OCI-M2 (cell line): ENCODE measurements at regions not wholly inside any gene's neighbourhood (a gene's known extent, or its start where the extent isn't known, plus 50 kb on each side); places are given as distances from the start of the nearest gene placed in this dataset.
"Not testable (repeated sequence)": the region's sequence is repeated elsewhere in the genome, so short reads cannot be mapped to it uniquely, and the experiment has no call there.

Source experiments
- DNase-seq: peaks from one replicate; lab custom pipeline; 2025; ENCODE audit not compliant: unreplicated experiment; lab: John Stamatoyannopoulos, UW

DNA sequence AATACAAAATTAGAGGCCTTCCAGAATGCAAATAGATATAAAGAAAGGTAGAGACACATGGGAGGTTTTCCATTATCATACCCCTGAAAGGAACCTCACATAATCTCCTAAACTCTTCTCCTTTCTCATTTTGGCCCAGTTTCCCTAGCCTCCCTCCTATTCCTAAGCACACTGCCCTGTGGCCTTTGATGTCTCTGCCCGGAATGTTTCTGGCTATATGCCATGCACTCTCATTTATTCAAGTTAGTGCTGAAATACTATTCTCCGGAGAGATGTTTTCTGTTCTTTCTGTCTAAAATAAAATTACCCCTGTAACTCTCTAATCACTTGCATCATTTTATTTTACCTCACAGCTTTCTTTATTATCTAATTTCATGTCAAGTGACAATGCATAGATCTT, 1287.7 kb downstream of the SLITRK5 start:
- no peak for DNase-seq

GRCh38 chr13:88976466-88976865, 1305.3 kb downstream of the SLITRK5 start:
- no peak for DNase-seq

DNA sequence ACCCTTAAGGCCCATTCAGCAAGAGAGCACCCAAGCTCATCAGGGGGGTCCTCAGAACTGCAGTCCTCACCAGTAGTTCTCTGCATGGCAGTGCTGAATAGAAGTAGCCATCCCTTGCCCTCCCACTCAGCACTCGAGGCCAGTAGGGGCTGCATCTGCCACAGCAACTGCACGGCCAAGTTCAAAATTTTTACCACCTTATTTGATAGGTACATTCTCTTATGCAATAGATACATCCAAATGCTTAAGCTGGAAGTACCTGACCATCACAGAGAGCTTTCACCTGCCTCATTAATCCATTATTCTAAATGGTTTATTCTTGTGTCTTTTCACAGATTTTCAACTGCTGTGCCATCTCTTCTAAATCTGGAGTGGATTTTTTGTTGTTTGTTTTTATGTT, 1307.4 kb downstream of the SLITRK5 start:
- DNase-seq, result no peak

DNA sequence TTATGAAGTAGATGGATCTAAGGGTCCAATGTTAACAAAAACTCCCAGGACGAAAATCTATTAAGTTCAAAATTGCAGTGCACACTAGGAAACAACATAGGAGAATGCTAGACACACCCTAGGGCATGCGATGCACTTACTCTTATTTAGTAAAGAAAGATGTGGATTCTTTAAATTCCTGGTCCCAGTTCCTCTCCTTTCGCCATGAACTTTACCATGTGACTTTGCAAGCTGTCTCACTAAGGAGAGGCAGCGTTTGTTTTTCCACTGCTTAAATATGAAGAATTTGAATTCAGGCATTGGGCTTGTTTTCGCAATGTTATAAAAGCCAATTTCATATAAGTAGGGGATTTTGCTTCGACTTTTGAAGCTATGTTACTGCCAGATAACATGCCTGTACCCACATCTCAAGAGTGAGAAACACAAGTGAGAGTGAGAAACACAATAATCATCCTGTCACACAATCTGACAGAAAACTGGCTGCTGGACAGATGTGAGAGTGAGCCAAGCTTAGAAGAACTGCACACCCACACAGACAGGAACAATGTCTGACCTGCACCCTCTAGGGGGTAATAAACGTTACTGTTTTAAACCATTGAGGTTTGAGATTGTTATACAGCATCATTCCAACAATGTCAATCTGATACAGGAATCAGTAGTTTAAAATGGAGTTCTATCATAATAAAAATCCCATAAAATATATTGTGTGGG, 1308.4 kb downstream of the SLITRK5 start:
- no peak for DNase-seq

- DNase-seq, result no peak
These were observed 1332.5 kb downstream of the SLITRK5 start for GRCh38 chr13:89003656-89004055.

GRCh38 chr13:89011615-89012014, 1340.4 kb downstream of the SLITRK5 start:
- no peak for DNase-seq

GRCh38 chr13:89027694-89028306, 1356.6 kb downstream of the SLITRK5 start:
- no peak for DNase-seq

- DNase-seq, result no peak
These were observed 1357.9 kb downstream of the SLITRK5 start for GRCh38 chr13:89029062-89029461.

- no peak for DNase-seq
These were observed 1362.8 kb downstream of the SLITRK5 start for GRCh38 chr13:89034015-89034414.

DNA sequence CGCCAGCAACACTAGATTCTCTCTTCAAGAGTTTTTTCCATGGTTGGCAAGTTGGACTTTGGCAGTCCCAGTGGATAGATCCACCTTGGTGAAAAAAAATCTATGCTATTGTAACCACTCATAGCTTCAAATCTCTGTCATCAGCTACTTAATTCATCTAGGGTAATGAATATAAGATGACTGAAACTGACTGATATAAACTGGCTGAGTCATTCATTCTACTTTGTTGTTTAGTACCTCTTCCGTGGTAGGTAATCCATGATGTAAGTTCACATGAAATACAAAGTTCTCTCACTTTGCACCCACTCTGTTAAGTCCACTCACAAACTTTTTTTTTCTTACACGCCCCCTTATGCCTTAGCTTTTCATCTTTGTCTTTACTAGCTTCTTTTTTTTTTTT, 1381.5 kb downstream of the SLITRK5 start:
- no peak for DNase-seq

- no peak for DNase-seq
These were observed 1382.2 kb downstream of the SLITRK5 start for GRCh38 chr13:89053418-89053817.

DNA sequence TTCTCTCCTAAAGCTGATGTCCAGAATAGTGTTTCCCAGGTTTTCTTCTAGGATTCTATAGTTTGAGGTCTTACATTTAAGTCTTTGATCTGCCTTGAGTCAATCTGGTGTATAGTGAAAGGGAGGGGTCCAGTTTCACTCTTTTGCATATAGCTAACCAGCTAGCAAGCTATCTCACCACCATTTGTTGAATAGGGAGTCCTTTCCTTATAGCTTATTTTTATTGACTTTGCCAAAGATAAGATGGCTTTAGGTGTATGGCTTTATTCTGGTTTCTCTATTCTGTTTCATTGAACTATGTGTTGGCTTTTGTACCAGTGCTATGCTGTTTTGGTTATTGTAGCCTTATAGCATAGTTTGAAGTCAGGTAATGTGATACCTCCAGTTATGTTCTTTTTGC, 1386.1 kb downstream of the SLITRK5 start:
- DNase-seq, result no peak

DNA sequence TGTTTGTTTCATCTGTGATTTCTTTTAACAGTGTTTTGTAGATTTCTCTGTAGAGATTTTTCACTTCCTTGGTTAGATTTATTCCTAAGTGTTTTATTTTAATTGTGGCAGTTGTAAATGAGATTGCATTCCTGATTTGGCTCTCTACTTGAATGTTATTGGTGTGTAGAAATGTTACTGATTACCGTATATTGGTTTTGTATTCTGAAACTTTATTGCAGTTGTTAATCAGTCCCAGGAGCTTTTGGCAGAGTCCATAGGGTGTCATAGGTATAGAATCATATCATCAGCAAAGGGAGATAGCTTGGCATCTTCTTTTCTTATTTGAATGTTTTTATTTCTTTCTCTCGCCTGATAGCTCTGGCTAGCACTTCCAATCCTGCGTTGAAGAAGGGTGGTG, 1386.7 kb downstream of the SLITRK5 start:
- DNase-seq, result no peak

- no peak for DNase-seq
These were observed 1390.7 kb downstream of the SLITRK5 start for GRCh38 chr13:89061821-89062220.

GRCh38 chr13:89066868-89067466, 1395.8 kb downstream of the SLITRK5 start:
- no peak for DNase-seq

GRCh38 chr13:89072979-89073378, 1401.8 kb downstream of the SLITRK5 start:
- no peak for DNase-seq

- no peak for DNase-seq
These were observed 1405.5 kb downstream of the SLITRK5 start for GRCh38 chr13:89076622-89077021.

DNA sequence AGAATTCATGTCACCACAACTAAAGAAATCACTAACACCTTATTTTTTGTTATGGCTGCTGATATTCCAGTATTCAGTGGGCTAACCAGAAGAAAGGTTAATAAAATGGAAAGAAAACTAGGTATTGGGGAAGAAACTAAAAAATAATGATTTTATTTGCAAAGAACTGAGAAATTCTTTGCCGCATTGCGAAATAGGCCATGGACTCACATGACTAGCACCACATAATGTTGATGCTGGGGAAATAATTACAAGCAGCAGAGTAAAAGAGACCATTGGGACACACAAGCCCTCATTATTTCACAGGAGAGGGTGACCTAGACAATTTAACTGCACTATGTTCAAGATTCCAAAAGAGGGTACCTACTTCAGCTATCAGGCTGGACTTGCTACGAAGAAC, 1411.5 kb downstream of the SLITRK5 start:
- DNase-seq, result no peak

- not testable (repeated sequence) for DNase-seq
These were observed 1416.9 kb downstream of the SLITRK5 start for GRCh38 chr13:89088107-89088506.

DNA sequence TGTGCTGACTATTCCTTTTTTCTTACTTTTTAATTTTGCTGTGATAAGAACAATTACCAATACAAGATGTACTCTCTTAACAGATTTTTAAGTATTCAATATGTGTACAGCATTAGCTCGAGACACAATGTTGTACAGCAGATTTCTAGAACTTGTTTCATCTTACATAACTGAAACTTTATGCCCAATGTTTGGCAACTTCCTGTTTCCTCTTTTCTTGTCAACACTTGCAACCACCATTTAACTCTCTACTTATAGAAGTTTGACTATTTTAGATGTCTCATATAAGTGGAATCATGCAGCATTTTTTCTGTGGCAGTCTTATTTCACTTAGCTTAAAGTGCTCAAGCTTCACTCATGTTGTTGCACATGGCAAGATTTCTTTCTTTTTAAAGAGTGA, 1426.8 kb downstream of the SLITRK5 start:
- no peak for DNase-seq

DNA sequence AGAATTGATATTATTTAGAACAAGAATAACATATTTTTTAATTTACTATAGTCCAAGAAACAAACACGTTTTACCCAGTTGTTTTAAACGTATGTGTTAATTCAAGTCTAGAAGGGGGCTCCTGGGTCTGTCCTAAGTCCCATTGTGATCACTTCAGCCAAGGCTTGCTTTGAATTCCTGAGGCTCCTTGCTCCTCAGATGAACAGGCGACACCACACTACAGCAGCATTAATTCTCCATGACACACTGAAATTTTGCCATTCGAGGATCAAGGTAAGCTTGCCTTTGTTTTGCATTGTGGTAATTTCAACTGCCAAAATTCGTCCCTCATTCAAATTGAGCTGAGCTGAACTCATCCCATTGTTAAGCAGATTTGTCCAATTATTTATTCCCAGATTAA, 1442.6 kb downstream of the SLITRK5 start:
- no peak for DNase-seq

DNA sequence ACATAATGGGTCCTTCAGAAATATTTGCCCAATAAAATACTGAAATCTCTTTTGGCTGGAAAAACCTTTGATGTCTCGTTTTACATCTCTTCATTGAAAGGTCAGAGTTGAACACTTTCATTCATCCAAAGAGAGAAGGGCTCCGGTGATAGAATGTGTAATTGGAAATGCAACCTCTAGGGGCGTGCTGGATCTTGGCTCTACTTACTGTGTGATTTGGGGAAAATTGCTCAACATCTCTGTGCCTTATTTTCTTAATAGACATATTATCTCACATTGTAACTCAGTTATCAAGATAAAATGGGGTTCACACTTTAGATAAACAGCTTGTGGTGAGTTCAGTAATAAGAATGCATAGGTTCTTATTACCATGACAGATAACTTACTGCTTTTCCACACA, 1444.1 kb downstream of the SLITRK5 start:
- DNase-seq, result no peak

- no peak for DNase-seq
These were observed 1465.5 kb downstream of the SLITRK5 start for GRCh38 chr13:89136678-89137077.
